GM18907 (cell line): ENCODE measurements at regions not wholly inside any gene's neighbourhood (a gene's known extent, or its start where the extent isn't known, plus 50 kb on each side); places are given as distances from the start of the nearest gene placed in this dataset.
"Not testable (repeated sequence)": the region's sequence is repeated elsewhere in the genome, so short reads cannot be mapped to it uniquely, and the experiment has no call there.

Experiments
- ATAC-seq: cut with Tn5 transposase; IDR thresholded peaks from one replicate; pipeline ENCODE4 v1.9.1; 2021; ENCODE audit warnings: mild to moderate bottlenecking, moderate library complexity; ENCODE audit not compliant: unreplicated experiment

- ATAC-seq = no peak
Measured at GRCh38 chr7:96826089-96826488, 116.4 kb upstream of the SEM1 start.

DNA sequence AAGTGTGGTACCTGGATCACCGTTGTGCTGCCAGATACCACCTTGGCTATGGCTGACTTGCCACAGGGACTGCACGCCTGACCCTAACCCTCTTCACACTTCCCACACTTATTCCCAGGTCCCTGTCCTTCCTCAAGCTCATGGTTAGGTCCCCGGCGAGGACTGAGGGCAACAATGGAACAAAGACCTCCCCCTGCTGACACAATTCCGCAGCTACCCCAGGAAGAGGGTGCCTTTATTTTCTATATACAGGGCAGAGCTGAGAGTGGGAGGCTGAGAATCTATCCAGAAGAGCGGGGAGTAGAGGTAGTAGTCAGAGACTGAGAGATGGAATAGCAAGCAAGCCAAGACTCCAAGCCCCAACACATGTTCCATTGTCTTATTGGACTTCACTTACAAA, 118.1 kb upstream of the SEM1 start:
- ATAC-seq = no peak

DNA sequence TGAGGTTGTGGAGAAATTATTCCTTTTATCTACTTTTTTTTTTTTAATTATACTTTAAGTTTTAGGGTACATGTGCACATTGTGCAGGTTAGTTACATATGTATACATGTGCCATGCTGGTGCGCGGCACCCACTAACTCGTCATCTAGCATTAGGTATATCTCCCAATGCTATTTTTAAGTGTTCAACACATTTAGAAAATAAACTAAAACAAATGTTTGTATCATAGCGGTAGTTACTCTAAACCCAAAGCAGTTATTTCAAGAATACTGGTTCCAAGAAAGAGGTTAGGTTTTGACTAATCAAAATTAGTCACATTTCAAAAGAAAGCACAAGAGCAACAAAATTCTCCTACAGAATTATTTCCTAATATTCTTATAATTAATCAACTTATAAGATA, 119.5 kb upstream of the SEM1 start:
- ATAC-seq = not testable (repeated sequence)

GRCh38 chr7:96831446-96831845, 121.8 kb upstream of the SEM1 start:
- ATAC-seq = no peak

DNA sequence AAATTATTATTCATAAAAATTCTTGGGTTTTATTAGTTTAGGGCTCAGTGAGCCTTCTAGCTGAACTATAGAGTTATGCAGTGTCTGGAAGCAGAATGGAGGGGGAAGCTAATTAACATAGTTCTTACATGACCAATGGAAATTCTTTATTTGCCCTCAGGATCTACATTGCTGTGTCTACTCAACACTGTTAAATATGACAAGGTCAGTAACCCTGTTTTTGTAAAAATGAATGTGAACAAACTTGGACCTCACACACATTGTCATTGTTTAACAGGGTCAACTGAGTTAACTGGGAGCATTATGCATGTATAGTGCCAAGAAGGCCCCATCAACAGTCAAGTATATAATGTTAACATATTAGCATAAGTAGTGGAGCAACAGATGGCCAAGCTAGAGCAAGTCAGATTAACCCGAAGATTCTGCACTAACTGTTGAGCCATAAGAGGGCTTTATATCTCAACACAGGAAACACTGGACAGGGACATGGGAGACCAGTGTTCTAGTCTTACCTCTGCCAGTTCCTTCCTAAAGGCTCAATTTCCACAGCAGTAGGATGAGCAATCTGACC, 122.5 kb upstream of the SEM1 start:
- no peak for ATAC-seq

DNA sequence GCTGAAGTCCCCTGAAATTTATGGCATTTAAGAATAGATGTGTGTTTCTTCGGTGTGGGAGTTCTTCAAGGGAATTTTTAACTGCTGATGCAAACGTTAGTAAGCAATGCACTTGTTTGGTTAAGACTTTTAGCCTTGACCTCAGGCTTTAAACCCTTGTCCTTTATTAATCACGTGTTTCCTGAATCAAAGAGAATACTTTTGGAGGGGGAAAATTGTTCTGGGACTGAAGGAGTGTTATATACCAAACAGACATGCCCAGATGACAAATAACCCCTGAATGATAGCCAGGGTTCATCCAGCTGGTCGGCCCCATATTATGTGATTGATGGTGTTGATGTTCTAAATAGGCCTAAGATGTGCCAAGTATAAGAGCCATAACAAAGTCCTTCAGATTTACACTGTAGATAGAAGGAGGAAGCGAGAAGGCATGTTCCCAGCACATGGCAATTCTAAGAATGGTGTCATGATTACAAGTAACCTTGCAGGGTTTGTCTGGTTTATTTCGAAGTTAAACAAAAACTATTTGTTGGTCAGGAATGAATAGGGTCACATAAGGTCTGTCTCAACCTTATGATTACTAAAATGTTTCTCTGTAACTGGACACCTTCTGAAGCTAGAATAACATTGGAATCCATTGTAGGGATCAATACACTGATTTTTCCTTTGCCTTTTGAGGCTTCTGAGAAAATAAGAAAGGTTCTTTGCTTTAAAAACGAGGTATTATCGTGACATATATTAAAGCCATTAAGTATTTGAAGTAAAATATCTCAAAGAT, 124.2 kb upstream of the SEM1 start:
- no peak for ATAC-seq

DNA sequence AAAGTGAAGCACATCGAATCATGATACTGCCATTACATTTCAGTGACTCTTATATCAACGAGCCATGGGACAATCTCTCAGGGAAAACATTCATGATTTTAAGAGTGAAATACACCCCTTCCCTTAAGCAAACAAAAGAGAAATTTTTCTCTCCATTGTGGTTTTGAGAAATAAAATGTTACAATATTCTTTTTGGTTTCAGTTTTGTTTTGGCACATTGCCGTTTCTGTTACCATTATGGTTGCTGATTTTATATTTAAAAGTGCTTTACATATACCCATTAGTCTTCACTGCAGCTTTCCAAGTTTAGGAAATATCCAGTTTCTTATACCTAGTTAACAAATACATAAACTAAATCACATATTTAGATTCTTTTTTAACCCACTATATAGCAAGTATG, 126.8 kb upstream of the SEM1 start:
- ATAC-seq = no peak

- peak; percentile 98 for ATAC-seq
Measured at GRCh38 chr7:96837593-96837992, 127.9 kb upstream of the SEM1 start.

DNA sequence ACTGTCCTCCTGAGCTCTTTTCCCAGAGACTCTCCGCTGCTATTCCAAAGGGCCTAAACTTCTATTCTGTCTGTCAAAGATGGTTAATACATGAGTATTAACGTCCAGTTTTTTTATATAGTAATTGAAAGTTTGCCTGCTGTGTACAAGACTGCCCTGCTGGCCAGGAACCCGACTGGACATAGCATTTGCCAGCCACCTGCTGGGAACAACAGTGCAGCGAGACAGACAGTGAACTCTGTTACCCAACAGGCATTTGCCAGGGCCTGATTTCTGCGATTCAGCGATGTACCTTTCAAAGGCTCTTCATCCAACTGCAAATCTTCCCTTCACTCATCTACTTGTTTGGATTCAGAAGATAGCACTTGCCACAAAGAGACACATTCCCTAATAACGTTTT, 128.8 kb upstream of the SEM1 start:
- ATAC-seq = no peak

- no peak for ATAC-seq
Measured at GRCh38 chr7:96855139-96855538, 145.5 kb upstream of the SEM1 start.

GRCh38 chr7:96855691-96856090, 146.0 kb upstream of the SEM1 start:
- no peak for ATAC-seq

- no peak for ATAC-seq
Measured at GRCh38 chr7:96869538-96869937, 135.8 kb upstream of the DLX6 start.

- no peak for ATAC-seq
Measured at GRCh38 chr7:96870185-96870584, 135.2 kb upstream of the DLX6 start.

DNA sequence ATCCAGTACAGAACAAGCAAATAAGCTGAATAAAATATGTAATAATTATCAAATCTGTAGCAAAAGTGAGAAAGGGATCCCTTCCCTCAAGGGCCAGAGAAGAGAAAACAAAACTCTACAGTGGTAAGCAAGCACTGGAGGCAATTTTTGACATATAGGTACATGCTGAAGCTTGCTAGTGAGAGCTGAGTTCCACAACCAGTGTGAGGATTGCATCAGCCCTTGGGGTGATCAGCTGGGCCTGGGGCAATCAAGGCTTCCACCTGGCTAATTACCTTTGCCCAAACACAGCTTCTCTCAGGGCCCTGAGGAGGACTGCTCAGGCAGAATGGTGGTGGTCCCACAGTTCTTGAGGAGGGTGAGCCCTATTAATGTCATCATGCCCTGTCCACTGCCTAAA, 134.4 kb upstream of the DLX6 start:
- no peak for ATAC-seq

GRCh38 chr7:96887426-96887825, 117.9 kb upstream of the DLX6 start:
- no peak for ATAC-seq

DNA sequence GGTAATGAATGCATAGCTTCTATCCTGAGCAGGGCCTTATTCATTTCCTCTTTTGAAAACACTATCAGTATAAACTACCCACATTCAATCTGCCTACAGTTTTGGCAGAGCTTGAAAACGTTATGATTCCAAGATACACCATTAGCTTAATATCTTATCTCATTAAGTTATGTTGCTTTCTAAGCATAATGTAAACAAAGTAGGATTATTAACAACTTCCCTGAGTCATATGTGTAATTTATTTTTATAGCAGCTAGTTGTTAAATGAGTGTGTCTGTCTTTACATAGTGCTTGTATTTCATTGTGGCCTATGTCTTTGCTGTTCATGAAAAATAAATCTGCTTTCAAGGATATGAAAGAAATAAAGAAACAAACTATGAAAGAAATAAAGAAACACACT, 106.2 kb upstream of the DLX6 start:
- ATAC-seq = no peak

DNA sequence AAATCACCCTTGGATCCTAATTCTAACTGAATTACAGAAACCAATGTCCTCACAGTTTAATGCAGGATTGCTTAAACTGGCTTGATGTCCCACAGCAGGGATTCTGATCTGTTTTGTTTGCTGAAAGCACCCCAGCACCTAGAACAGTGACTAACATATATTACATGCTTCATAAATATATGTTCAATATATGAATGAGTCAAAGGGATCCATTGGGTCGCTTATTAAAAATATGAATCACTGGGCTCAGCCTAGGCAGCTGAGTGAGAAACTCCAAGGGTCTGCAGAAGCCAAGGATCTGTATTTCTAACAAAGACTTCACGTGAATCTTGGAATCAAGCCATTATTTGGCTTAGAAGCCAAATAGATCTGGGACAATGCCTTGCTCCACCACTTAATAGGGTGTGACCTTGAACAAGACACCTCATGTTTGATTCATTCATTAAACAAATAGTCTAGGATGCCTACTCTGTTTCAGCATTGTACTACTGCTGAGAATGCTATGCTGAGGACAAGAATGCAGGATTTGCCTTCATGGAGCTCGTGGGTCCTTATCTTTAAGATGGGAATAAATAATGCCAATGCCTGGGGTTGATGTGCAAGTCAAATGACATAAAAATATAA, 103.4 kb upstream of the DLX6 start:
- ATAC-seq = no peak

GRCh38 chr7:96903906-96904305, 101.4 kb upstream of the DLX6 start:
- no peak for ATAC-seq

DNA sequence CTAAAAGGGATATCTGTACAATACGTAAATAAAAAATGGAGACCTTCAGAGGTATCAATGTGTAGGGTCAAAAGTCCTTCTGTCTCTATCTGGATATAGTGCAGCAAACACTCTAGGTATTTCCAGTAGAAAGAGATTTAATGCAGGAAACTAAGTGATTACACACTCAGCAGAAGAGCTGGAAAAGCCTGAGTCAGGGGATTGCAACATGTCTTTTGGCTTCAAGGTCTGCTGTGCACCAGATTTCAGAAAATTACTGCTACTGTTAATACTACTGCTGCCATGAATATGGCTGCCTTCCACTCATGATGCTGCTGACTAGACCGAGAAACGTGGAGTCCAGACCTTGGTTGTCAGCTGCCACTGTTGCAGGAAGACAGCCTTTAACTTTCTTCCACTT, 94.9 kb upstream of the DLX6 start:
- ATAC-seq = no peak

DNA sequence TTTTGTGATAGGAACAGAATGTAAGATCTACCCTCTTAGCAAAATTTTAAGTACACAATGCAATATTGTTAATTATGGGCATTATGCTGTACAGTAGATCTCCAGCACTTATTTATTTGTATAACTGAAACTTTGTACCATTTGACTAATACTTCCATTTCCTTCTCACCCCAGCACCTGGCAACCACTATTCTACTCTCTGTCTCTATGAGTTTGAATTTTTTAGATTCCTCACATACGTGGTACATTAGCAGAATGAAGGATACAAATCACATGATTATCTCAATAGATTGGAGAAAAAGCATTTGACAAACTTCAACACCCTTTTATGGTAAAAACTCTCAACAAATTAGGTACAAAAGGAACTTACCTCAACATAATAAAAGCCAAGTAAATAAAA, 90.3 kb upstream of the DLX6 start:
- ATAC-seq = no peak

DNA sequence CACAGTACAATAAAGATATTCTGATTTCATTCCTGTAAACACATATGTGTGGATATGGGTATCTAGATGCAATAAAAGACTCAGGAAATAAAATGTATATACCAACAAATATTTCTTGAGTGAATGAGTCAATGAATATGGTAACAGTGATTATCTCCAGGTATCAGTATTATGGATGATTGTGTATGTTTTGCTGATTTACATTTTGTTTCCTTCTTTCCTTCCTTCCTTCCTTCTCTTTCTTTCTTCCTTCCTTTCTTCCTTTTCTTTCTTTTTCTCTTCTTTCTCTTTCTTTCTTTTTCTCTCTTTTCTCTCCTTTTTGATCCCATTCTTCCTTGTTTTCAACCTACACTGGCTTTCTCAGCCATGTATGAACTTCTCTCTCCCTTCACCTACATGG, 85.3 kb upstream of the DLX6 start:
- no peak for ATAC-seq

GRCh38 chr7:96920713-96921112, 84.6 kb upstream of the DLX6 start:
- no peak for ATAC-seq
